Hepatocyte (in vitro differentiated cells): ENCODE measurements at regions not wholly inside any gene's neighbourhood (a gene's known extent, or its start where the extent isn't known, plus 50 kb on each side); places are given as distances from the start of the nearest gene placed in this dataset.
"Not testable (repeated sequence)": the region's sequence is repeated elsewhere in the genome, so short reads cannot be mapped to it uniquely, and the experiment has no call there.

ENCODE experiments used
- CTCF ChIP-seq: fragments of 200-600 bp; sonication (generic); IDR thresholded peaks from 2 replicates; pipeline ENCODE4 v1.5.1; 2016; ENCODE audit warnings: antibody characterized with exemption, mild to moderate bottlenecking; ENCODE audit not compliant: poor library complexity
- EZH2 ChIP-seq: fragments of 200-600 bp; sonication (generic); IDR thresholded peaks from 2 replicates; pipeline ENCODE4 v1.6.1; 2016; ENCODE audit warnings: antibody characterized with exemption, mild to moderate bottlenecking, borderline replicate concordance
- EZH2phosphoT487 ChIP-seq: fragments of 200-600 bp; sonication (generic); IDR thresholded peaks from one replicate; pipeline ENCODE4 v1.6.1; 2018; ENCODE audit warnings: antibody characterized with exemption, mild to moderate bottlenecking, low read depth, moderate library complexity; ENCODE audit not compliant: unreplicated experiment, severe bottlenecking

GRCh38 chr7:153983186-153983585 is 69.0 kb upstream of the DPP6 start:
- TF ChIP-seq CTCF, EZH2phosphoT487, EZH2: not testable (repeated sequence)
